GM10248 (cell line): ENCODE measurements at regions not wholly inside any gene's neighbourhood (a gene's known extent, or its start where the extent isn't known, plus 50 kb on each side); places are given as distances from the start of the nearest gene placed in this dataset.

ENCODE experiments used
- CTCF ChIA-PET: fragments of 300-600 bp; sonication (Branson Sonifier 250); formaldehyde crosslinking; extraction: SDS; loops from one replicate; lab custom pipeline; 2021; ENCODE audit warnings: antibody characterized with exemption; lab: Yijun Ruan, JAX
- POLR2A ChIA-PET: fragments of 350-650 bp; sonication (Branson Sonifier 250); formaldehyde crosslinking; extraction: SDS; loops from one replicate; lab custom pipeline; 2020; ENCODE audit warnings: antibody characterized with exemption; lab: Yijun Ruan, JAX
- DNase-seq: peaks from one replicate; pipeline ENCODE4 v3.0.0; 2012; ENCODE audit errors: extremely low spot score
- TF ChIP-seq, protein P1 (sequence below): IDR thresholded peaks from 2 replicates; pipeline ENCODE4 v1.5.1; 2012; ENCODE audit warnings: mild to moderate bottlenecking, low read depth; ENCODE audit errors: extremely low read depth, missing control alignments, control extremely low read depth

DNA sequence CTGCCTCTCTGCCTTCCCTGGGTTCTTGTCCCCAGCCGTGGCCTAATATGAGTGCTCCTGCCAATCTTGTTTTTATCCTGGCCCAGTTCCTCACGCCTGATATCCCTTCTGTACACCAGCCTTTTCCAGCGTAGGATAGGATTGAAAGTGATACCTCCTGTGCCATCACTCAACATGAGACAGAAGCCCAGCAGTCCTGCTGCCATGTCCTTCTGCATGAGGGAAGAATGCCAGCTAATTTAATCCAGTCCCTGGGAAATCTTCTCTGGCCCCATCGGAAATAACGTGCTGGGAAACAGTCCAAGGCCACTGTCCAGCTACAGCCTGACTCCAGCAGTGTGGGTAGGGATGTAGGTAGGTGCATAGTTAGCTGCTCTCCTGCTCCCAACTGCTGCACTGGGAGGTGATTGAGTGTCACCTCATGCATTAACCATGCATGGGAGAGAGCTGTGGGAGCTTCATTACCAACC, 92.0 kb upstream of the TPM1 start:
- POLR2A ChIA-PET: no interaction called here
- DNase-seq: no peak
- CTCF ChIA-PET: no interaction called here
- TF ChIP-seq, protein P1, sequence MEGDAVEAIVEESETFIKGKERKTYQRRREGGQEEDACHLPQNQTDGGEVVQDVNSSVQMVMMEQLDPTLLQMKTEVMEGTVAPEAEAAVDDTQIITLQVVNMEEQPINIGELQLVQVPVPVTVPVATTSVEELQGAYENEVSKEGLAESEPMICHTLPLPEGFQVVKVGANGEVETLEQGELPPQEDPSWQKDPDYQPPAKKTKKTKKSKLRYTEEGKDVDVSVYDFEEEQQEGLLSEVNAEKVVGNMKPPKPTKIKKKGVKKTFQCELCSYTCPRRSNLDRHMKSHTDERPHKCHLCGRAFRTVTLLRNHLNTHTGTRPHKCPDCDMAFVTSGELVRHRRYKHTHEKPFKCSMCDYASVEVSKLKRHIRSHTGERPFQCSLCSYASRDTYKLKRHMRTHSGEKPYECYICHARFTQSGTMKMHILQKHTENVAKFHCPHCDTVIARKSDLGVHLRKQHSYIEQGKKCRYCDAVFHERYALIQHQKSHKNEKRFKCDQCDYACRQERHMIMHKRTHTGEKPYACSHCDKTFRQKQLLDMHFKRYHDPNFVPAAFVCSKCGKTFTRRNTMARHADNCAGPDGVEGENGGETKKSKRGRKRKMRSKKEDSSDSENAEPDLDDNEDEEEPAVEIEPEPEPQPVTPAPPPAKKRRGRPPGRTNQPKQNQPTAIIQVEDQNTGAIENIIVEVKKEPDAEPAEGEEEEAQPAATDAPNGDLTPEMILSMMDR: no peak

DNA sequence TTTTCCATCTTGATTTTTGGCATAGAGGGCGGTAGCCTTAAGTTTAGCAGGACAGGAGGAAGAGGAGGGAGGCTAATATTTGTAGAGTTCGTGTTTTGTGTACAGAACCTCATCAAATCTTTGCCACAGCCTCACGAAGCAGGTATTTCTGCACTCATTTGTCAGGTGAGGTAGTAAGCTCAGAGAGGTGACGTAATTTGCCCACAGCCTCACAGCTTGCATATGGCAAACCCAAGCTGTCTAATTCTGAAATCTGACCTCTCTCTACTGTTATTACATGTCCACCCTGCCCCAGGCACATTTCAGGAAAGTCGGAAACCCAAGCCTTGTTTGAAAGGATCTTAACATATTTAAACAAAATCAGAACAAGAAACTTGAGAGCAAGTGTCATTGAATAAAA, 91.1 kb upstream of the TPM1 start:
- POLR2A ChIA-PET: no interaction called here
- no peak for DNase-seq
- CTCF ChIA-PET: no interaction called here
- TF ChIP-seq, protein P1: no peak

DNA sequence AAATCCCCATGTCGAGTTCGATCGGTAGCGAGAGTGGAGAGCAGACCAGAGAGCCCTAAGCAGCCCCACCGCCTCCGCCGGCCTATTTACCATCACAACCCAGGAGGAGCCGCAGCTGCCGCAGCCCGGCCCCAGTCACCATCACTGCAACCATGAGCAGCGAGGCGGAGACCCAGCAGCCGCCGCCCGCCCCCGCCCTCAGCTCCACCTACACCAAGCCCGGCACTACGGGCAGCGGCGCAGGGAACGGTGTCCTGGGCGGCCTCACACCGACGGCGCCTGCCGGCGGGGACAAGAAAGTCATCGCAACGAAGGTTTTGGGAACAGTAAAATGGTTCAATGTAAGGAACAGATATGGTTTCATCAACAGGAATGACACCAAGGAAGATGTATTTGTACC, 89.5 kb upstream of the TPM1 start:
- ChIA-PET CTCF (no interaction called here), POLR2A (no interaction called here)
- no peak for DNase-seq
- TF ChIP-seq, protein P1: no peak

DNA sequence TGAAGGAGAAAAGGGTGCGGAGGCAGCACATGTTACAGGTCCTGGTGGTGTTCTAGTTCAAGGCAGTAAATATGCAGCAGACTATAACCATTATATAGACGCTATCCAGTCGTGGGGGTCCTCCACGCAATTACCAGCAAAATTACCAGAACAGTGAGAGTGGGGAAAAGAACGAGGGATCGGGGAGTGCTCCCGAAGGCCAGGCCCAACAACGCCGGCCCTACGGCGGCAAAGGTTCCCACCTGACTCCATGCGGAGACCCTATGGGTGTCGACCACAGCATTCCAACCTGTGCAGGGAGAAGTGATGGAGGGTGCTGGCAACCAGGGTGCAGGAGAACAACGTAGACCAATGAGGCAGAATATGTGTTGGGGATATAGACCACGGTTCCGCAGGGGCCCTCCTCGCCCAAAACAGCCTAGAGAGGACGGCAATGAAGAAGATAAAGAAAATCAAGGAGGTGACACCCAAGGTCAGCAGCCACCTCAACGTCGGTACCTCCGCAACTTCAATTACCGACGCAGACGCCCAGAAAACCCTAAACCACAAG, 89.0 kb upstream of the TPM1 start:
- POLR2A ChIA-PET: no interaction called here
- TF ChIP-seq, protein P1: no peak
- DNase-seq: no peak
- CTCF ChIA-PET: no interaction called here

DNA sequence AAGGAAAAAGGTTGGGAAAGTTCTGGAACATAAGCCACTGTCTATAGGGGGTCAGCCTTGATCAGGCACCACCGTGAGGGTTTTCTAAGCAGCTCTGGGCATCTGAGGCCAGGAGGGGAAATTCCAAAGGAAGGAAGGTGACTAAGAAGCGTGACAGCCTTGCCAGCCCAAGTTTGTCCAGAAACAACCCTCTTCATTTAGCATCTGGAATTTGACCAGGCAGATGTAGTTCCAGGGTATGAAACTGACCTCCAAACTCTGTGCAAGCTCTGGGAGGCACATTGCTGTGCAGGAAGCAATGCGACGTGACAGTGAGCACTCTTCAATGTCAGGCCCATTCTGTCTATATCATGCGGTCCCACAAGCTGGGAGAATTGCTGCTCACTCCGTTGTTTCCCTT, 85.4 kb upstream of the TPM1 start:
- TF ChIP-seq, protein P1: no peak
- no peak for DNase-seq
- ChIA-PET CTCF (interaction anchor here (1.8 kb wide), 1 partner anchor 90 kb away, joined by 4 read pairs; no protein-coding TSS in a partner anchor), POLR2A (no interaction called here)

DNA sequence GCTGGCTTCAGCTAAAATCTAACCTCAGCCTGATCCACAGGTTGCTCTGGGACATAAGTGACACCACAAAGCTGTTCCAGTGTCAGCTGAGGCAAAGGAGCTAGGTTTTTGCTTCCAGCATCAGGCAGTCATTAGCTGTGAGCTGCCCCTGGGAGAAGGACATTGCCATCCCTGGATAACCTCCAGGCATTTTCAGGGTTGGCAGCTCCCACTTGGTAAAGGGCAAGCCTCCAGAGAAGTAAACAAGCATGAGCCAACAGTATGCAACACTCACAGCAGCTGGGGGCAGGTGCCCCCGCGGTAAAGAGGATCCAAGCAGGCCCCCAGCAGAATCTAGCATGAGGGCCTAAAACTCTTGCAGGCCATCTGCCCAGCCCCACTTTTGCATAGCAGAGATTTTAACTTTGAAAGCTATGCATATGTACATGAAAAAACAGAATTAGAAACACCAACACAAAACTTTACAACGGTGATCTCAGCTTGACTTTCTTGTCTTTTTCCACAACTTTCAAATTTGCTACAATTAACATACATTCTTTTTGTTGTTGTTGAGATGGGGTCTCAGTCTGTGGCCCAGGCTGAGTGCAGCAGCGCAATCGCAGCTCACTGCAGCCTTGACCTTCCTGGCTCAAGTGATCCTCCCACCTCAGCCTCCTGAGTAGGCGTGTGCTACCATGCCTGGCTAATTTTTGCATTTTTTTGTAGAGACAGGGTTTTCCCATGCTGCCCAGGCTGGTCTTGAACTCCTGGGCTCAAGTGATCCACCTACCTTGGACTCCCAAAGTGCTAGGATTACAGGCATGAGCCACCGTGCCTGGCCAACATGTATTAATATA, 83.8 kb upstream of the TPM1 start:
- ChIA-PET CTCF (interaction anchor here (0.7 kb wide), 1 partner anchor 15 kb away, joined by 3 read pairs; no protein-coding TSS in a partner anchor), POLR2A (no interaction called here)
- TF ChIP-seq, protein P1: no peak
- no peak for DNase-seq
